GM21360 (cell line): ENCODE measurements at regions not wholly inside any gene's neighbourhood (a gene's known extent, or its start where the extent isn't known, plus 50 kb on each side); places are given as distances from the start of the nearest gene placed in this dataset.
"Not testable (repeated sequence)": the region's sequence is repeated elsewhere in the genome, so short reads cannot be mapped to it uniquely, and the experiment has no call there.

Experiments used
- ATAC-seq: cut with Tn5 transposase; IDR thresholded peaks from one replicate; pipeline ENCODE4 v1.9.1; 2021; ENCODE audit warnings: mild to moderate bottlenecking, moderate library complexity; ENCODE audit not compliant: unreplicated experiment

DNA sequence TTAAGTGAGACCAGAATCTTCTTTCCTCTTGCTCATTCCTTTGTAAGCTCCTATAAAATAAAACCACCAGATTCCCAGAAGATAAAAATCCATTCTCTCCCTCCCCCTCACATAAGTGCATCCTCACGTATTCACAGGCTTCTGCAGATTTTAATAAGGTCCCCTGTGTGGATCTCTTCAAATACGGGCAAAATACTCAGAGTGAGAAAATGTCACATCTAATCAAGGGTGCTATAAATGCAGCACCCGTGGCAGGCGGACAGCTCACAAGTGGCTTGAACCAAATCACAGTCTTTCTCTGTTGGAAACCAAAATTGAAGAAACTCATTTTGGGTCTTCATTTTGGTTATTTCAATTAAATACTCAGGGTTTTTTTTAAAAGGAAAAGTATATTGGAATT is 212.9 kb upstream of the CMC1 start:
- no peak for ATAC-seq

DNA sequence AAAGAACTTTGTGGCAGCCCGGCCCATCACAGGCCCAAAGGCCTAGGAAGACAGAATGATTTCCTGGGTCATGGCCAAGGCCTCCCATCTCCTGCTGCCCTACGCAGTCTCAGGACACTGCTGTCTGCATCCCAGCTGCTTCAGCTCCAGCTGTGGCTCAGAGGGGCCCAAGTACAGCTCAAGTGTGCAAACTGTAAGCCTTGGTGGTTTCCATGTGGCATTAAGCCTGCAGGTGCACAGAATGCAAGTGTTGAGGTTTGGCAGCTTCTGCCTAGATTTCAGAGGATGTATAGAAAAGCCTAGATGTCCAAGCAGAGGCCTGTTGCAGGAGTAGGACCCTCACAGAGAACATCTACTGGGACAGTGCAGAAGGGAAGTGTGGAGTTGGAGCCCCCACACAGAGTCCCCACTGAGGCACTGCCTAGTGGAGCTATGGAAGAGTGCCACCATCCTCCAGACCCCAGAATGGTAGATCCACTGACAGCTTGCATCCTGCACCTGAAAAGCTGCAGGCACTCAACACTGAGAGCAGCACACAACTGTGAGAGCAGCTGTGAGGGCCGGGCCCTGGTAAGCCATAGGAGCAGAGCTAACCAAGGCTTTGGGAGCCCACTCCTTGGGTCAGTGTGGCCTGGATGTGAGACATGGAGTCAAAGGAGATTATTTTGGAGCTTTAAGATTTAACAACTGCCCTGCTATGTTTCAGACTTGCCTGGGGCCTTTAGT is 208.2 kb upstream of the CMC1 start:
- no peak for ATAC-seq

DNA sequence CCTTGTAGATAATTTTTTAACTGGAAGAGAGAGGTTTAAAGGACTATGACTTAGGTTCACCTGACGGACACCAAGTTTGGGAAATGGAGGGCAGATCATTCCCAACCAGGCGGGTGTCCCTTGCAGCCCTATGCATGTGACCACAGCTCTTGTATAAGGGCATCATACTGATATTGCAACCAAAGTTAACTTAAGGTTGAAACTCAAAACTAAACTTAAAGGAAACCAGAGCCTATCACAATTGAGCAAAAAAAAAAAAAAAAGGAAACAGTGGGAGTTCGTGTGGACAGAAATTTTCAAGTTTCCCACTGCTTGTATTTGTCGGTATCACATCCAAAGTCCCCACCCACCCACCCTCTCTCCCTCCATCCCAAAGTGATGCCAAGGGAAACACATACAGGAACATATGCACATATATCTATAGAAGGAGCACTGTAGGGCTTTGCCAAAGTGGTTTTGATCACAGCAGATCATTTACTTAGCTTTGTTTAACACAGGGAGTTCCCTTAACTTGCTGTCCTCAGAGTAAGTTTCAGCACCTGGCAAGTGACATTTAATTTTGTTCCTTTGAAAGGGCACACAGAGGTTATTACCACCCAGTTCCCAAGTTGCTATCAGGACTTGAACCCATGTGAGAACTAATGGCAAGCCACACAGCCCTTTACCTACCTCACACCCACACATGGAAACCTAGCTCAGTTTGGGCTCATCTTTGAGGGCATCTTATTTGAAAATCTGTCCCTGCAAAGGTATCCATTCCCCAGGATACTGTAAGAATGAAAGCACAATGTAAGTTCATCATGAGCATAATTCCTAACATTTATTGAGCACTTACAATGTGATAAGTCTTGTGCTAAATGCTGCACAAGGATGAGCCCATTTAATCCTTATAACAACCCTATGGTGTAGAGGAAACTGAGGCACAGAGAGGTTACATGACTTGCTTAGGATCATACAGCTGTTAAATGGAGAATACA is 204.5 kb upstream of the CMC1 start:
- no peak for ATAC-seq

DNA sequence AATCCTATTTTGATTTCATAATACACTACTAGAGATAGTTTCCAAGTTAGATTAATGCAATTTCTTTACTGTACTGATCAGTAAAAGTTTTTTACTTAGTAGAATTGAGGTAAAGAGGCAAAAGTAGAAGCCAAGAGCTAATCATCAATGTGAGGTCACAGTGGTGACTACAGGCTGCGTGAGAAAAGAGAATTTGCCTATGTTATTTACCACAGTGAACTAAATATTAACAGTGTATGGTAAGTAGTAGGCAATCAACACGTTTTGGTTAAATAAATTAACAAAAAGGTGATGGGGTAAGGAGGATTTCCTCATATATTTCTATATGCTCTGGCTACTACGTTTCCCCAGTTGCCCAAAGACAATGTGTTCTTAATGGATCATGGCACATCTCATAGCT is 202.2 kb upstream of the CMC1 start:
- no peak for ATAC-seq

DNA sequence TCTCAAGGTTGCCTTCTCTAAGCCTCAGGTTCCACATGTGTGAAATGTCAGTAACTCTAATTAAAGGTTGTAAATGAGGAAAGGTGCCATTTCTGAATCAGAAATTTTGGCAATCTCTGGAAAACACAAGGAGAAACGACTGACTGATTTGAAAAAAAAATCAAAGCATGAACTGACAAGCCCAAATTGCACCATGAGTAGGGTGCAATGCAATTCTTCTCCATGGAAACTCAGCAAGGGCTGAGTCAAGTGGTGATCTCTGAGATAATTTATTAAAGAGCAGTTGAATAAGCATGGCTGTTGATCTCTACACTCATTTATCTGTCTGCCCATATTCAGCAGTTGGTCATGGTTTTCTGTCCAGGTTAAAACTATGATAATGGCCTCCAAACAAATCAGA is 201.6 kb upstream of the CMC1 start:
- no peak for ATAC-seq

DNA sequence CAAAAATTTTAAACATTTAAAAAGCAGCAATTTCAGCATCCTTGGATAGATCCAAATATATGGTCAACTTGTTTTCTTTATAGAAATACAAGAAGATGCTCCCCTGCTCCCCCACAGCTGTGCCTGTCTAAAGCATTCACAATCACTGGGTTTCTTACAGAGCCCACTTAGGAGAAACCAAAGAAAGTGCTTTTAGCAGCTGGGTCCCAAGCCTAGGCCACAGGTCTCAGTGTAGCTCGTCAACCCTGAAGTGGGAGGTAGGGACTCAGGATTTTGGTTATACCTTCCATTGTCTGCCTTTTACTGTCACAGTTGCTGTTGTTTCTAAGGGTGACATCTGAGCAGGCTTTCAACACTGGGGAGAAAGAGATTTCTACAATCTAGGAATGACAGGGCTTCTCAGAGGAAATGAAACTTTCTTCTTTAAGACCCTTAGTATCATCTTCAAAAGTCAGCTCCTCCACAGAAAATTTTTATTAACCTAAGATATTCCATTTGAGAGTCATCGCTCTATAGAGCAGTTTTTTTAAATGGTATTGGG is 199.3 kb upstream of the CMC1 start:
- peak; percentile 67 for ATAC-seq

DNA sequence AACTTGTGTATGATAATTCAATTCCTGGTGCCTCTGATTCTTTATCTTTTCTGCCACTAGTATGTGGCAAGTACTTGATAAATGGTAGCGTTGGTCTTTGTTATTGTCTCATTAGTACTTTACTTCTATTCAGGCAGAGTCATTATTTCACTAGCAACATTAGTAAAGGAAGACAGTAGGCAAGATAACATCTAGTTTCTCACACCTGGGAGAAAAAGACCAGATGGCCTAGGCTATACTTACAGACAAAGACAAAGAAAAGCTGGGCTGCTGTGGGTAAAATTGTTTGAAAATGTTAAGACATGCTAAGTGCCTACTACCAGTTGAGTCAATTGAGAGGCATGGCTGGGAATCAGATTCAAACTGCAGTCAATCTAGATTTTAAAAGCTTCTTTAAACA is 198.7 kb upstream of the CMC1 start:
- peak; percentile 30 for ATAC-seq

DNA sequence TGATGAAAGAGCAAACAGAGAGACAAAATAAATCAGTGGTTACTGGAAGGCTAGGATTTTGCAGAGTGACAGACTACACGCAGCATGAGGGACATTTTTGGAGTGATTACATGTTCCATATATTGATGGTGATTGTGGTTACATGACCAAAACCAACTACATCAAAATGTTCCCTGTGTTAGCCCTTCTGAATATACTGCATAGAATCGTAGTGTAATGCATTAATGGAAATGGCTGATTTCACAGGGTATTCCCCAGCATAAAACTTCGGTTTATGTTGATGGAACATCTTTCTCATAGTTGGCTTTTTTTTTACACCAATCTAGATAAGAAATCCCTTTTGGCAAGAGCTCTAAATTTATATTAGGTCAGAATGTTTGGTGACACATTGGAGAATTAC is 191.3 kb upstream of the CMC1 start:
- ATAC-seq = no peak

DNA sequence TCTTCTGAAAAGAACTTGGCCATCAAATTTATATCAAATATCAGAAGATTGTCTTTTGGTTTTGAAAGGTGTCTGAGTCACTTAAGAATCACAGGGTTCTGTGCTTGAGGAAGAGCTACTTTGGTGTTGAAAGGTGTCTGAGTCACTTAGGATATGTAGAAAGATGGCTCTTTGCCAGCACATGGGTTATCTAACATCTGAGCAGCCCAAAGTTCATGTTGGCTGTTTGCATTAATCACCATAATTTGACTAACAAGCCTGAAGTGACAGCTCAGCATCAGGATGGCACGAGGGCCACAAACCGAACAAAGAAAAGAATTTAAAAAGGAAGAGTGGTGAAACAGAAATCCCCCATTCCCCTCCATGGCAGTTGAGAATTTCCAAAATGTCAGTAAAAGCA is 190.5 kb upstream of the CMC1 start:
- ATAC-seq = no peak

DNA sequence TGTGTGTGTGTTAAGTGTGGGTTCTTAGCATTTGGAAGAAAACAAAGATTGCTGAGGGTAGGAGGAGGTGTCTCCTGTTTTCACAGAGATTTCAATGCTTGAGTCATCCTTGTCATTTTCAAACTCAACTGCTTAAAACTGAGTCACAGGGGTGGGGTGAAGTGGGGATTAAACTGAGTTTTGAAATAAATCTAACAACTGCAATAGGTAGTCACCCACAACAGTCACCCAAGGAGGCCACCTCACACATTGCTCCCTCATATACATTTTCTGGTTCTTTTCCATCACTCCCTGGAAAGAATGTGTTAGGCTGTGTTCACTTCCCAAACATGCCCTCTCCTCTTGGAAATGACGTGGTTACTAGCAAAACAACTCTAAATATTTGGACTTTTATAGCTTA is 187.7 kb upstream of the CMC1 start:
- ATAC-seq = no peak

DNA sequence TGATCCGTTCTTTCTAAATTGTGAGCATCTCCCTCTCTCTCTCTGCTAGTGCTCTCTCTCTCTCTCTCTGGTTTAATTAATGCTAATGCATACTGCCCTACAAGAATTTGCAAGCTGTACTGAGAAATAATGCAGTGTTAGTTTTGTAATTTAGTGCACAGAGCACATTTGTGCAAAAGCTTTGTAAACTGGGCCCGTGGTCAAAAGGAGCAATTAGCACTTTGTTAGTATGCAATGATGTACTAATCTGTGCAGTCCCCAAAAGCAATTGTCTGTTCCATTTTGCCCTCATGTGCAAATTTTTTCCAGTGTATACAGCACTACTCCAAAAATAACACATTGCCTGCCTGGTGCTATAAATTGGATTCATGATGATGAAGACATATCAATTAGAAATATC is 184.6 kb upstream of the CMC1 start:
- no peak for ATAC-seq

DNA sequence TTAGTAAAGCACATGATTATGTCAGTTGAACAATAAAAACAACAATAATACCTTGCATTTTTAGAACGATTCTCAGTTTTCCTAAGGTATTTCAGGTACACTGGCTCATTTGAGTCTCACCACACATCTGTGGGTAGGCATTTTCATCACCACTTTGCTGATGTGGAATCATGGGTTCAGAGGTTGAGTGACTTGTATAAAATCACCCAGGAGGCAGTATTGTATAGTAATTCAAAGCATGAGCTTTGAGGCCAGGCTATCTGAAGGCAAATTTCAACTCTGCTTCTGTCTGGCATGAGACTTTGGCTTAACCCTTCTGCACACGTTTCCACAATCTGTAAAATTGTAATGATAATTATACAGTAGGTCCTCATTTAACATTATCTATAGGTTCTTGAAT is 183.9 kb upstream of the CMC1 start:
- no peak for ATAC-seq

DNA sequence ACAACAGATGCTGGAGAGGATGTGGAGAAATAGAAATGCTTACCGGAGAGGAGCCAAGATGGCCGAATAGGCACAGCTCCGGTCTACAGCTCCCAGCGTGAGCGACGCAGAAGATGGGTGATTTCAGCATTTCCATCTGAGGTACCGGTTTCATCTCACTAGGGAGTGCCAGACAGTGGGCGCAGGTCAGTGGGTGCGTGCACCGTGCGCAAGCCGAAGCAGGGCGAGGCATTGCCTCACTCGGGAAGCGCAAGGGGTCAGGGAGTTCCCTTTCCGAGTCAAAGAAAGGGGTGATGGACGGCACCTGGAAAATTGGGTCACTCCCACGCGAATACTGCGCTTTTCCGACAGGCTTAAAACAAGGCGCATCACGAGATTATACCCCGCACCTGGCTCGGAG is 182.2 kb upstream of the CMC1 start:
- ATAC-seq = not testable (repeated sequence)

DNA sequence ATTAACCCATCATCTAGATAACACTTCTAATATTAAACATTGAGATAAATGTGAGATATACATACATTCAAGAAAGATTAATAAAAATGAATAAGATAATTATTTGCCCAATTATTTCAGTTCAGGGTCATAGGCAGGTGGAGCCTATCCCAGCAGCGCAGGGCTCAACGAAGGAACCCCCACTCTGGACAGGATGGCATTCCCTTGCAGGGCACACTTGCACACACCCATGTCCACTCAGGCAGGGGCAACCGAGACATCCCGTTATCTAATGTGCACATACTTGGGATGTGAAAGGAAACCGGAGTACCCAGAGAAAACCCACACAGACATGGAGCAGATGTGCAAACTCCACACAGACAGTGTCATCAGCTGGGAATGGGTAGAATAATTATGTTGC is 175.4 kb upstream of the CMC1 start:
- no peak for ATAC-seq

DNA sequence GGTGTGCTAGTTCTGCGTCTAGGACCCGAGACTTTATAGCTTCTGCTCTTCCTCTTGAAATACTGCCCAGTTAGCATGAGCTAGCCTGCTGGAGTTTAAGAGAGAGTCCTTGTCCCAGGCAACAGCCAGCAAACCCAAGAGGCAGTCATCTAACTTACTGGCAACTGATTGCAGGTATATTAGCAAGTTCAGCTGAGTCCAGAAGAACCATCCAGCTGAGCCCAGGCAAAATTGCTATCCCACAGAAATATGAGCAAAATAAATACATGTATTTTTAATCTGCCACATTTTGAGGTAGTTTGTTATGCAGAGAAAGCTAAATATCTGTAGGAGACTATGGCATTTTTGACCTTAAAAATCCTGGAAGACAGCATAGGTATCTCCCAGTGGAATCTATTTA is 174.4 kb upstream of the CMC1 start:
- ATAC-seq = no peak

DNA sequence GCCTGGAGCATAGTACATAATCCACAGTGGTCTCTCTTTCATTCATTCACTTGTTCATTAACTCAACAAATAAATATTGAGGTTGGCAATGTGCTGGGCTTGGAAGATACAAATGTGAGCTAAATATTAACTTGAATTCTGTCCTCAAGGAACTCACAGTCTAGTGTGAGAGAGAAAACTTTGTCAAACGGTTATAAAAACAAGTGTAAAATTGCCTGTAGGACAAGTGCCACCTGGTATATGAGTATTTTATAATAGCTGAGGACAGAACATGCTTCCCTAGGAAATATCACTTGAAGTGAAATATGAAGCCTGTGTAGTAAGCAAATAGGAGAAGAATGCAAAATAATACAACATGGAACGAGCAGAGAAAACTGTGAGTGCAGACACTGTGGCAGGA is 173.1 kb upstream of the CMC1 start:
- ATAC-seq = no peak

DNA sequence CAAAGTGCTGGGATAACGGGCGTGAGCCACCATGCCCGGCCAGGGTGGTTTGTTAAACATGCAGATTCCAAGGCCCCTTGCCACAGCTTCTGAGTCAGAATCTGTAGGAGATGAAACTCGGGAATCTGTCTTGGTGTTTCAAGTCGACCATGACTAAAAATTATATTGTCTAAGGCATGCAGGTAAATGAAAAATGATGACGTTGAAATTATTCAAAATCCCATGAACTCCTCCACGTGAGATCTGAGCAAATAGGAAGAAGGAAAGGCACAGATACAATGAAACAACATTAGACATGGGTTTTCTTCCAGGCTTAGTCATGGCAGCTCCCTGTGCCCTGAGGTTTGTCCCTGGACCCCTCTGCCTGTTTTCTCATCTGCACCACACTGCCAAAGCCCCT is 172.0 kb upstream of the CMC1 start:
- no peak for ATAC-seq

DNA sequence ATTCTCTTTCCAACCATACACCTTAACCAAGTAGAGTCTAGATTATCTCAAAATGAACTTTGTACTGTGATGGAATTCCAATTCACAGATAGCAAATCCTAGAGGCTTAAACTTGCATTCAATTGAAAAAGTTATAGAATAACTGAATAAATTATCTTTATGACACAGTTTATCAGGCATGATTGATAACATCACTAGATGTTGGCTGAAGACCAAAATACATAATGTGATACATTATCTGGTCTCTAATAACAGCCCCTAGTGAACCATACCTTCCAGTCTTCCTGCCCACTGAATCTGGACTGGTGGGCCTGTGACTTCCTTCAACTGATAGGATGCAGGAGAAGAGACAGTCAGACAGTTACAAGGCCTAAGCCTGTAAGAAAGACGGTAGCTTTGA is 165.2 kb upstream of the CMC1 start:
- no peak for ATAC-seq

DNA sequence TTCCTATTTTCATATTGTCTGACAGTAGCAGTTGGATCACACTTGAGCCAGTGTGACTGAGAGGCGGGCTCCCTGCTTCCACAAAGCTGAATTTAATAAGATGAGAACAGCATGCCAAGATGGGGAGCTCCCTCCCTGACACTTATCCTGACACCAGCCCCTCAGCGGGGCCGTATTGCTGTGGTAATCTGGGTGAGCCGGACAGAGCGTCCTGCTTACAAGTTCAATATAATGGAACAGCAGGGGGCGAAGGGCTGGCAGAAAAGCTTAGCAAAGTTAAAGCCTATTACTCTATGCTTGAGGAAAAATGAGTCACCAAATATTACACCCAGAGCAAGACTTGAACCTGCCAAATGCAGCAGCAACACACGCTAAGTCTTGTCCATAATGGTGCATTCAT is 163.8 kb upstream of the CMC1 start:
- ATAC-seq = no peak

DNA sequence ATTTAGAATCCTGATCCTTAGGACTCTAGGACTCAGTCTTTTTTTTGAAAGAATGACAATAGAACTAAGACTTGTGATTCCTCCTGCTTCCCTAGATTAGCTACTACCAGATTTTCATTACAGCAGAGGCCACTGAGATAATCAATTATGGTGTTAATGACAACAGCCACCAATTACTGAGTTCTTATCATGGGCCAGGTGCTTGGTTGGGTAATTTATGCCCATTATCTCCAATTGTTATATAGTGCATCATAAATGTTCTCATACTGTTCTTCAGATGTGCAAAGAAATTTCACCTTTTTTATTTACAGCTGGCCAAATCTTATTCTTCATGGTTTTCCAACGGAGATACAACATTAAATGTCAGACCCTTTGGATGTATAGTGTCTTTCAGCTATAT is 162.9 kb upstream of the CMC1 start:
- ATAC-seq = no peak

DNA sequence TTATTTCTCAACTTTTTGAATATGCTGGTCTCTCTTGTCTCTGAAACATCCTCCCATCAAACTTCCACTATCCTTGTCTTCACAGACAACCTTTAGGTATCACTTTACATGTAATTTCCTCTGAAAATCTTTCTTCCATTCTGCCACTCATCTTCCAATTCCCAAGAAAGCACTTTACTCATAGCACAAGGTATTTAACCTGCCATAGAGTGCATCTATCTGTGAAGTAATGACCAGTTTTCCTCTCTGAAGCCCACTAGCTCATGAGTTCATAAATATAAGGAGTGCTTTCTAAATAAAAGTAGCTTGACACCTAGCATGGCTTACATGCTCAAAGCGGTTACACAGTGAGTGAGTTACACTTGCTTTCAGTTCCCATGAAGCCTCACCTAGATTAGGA is 160.7 kb upstream of the CMC1 start:
- no peak for ATAC-seq

DNA sequence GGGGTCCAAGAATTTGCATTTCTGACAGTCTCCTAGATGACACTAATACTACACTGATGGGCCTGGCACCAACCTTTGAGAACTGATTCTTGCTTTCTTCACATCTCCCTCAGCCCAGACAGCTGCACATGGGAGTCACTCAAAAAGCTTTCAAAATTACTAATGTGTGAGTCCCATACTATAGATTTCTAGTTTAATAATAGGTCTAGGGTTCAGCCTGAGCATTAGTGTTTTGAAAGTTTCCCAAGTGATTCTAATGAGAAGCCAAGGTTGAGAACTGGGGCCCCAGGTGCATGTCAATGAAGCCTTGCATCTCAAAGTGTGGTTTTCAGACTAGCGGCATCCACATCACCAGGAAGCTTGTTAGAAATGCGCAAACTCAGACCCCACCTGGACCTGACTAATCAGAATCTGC is 159.9 kb upstream of the CMC1 start:
- peak; percentile 47 for ATAC-seq
